HCT116 (cell line): ENCODE measurements at regions not wholly inside any gene's neighbourhood (a gene's known extent, or its start where the extent isn't known, plus 50 kb on each side); places are given as distances from the start of the nearest gene placed in this dataset.

Source experiments
- ATAC-seq: fragments of 200-7000 bp; cut with Tn5 transposase; 2 replicates; pipeline ENCODE4 v1.9.1; 2020; ENCODE audit warnings: mild to moderate bottlenecking, moderate library complexity
- BruUV-seq: library from RNA; stranded (reverse); fragments of 400-500 nt; replicated peaks from 2 replicates; lab custom pipeline; 2021; lab: Mats Ljungman, UMichigan
- CTCF ChIA-PET: fragments of 300-600 bp; sonication (Branson Sonifier 250); formaldehyde crosslinking; loops from one replicate; lab custom pipeline; 2021; ENCODE audit warnings: antibody characterized with exemption; lab: Charles Lee
- POLR2A ChIA-PET: fragments of 300-600, 350-600 bp; sonication (Branson Sonifier 250); formaldehyde crosslinking; loops from one replicate; lab custom pipeline; 2021; ENCODE audit warnings: antibody characterized with exemption; lab: Charles Lee
- RAD21 ChIA-PET, 2 experiments: fragments of 300-600 bp; sonication (Branson Sonifier 250); formaldehyde crosslinking; loops; one replicate each; lab custom pipeline; 2023; ENCODE audit warnings: low total read pairs in 2 of 2; ENCODE audit not compliant: uncharacterized antibody in 2 of 2, unreplicated experiment in 2 of 2, low non-redundant PET in 1 of 2; lab: Charles Lee
- DNase-seq: peaks from one replicate; pipeline ENCODE4 v3.0.0-alpha.2; 2010; ENCODE audit warnings: low read depth, low spot score
- H2AFZ ChIP-seq: fragments of 200-600 bp; shearing (Covaris generic), sonication (generic); 2 replicates; pipeline ENCODE4 v1.6.1; 2017; ENCODE audit warnings: low read depth, mixed run types, mixed read lengths, antibody characterized with exemption, low read length; ENCODE audit not compliant: poor library complexity, severe bottlenecking
- H3K27ac ChIP-seq: 2 replicates; pipeline ENCODE4 v1.5.1; 2012; ENCODE audit warnings: low read depth, low read length
- H3K27me3 ChIP-seq: fragments of 200-600 bp; sonication (generic); 2 replicates; pipeline ENCODE4 v1.6.1; 2016; ENCODE audit warnings: mixed run types, low read length, mixed read lengths; ENCODE audit not compliant: insufficient read depth
- H3K36me3 ChIP-seq, 2 experiments: fragments of 200-500 bp in 1 of 2; fragments of 200-600 bp in 1 of 2; sonication (Bioruptor generic) in 1 of 2; sonication (generic) in 1 of 2; 2 replicates each; pipeline versions ENCODE4 v1.5.1 to v1.6.1; 2014 to 2016; ENCODE audit warnings: low read length in 2 of 2, inconsistent platforms in 1 of 2, mixed read lengths in 1 of 2, mixed run types in 1 of 2; ENCODE audit not compliant: insufficient read depth in 2 of 2, control insufficient read depth in 1 of 2
- H3K4me1 ChIP-seq, 2 experiments: fragments of 200-600 bp in 1 of 2; sonication (generic) in 1 of 2; 2 replicates each; pipeline versions ENCODE4 v1.5.1 to v1.6.1; 2012 to 2017; ENCODE audit warnings: low read length in 2 of 2, inconsistent platforms in 1 of 2, mild to moderate bottlenecking in 1 of 2, mixed read lengths in 1 of 2, mixed run types in 1 of 2, moderate library complexity in 1 of 2; ENCODE audit not compliant: insufficient read depth in 2 of 2, control insufficient read depth in 1 of 2
- H3K4me2 ChIP-seq: fragments of 200-600 bp; sonication (generic); 2 replicates; pipeline ENCODE4 v1.6.1; 2017; ENCODE audit warnings: mixed run types, low read length, mixed read lengths
- H3K4me3 ChIP-seq, 2 experiments: fragments of 200-600 bp in 1 of 2; sonication (generic) in 1 of 2; replicated peaks in 1 of 2; 2 replicates each; pipeline ENCODE4 v1.5.1; 2011 to 2016; ENCODE audit warnings: low read length in 2 of 2, control low read depth in 1 of 2, low read depth in 1 of 2, mild to moderate bottlenecking in 1 of 2, mixed read lengths in 1 of 2, mixed run types in 1 of 2
- H3K79me2 ChIP-seq: fragments of 200-600 bp; sonication (generic); 2 replicates; pipeline ENCODE4 v1.6.1; 2017; ENCODE audit warnings: mild to moderate bottlenecking, mixed run types, low read length, moderate library complexity, mixed read lengths; ENCODE audit not compliant: insufficient read depth
- H3K9ac ChIP-seq: fragments of 200-600 bp; sonication (generic); 2 replicates; pipeline ENCODE4 v1.6.1; 2016; ENCODE audit warnings: low read length, mixed read lengths
- H3K9me2 ChIP-seq: fragments of 200-600 bp; sonication (generic), shearing (Covaris generic); 2 replicates; pipeline ENCODE4 v1.6.1; 2017; ENCODE audit warnings: mixed run types, mild to moderate bottlenecking, moderate library complexity; ENCODE audit not compliant: insufficient read depth
- H3K9me3 ChIP-seq, 2 experiments: fragments of 200-500 bp in 1 of 2; fragments of 200-600 bp in 1 of 2; sonication (Bioruptor generic) in 1 of 2; sonication (generic) in 1 of 2; 2 replicates each; pipeline ENCODE4 v1.6.1; 2014 to 2017; ENCODE audit warnings: low read length in 2 of 2, mixed read lengths in 2 of 2, inconsistent platforms in 1 of 2, low read depth in 1 of 2, mild to moderate bottlenecking in 1 of 2, mixed run types in 1 of 2, moderate library complexity in 1 of 2; ENCODE audit not compliant: control insufficient read depth in 1 of 2, insufficient read depth in 1 of 2
- H4K20me1 ChIP-seq: fragments of 200-600 bp; sonication (generic), shearing (Covaris generic); 2 replicates; pipeline ENCODE4 v1.6.1; 2017; ENCODE audit warnings: mixed run types, mild to moderate bottlenecking, moderate library complexity; ENCODE audit not compliant: insufficient read depth
- ATF3 ChIP-seq: IDR thresholded peaks from 2 replicates; pipeline ENCODE4 v1.6.1; 2012
- CBX3 ChIP-seq: IDR thresholded peaks from 2 replicates; pipeline ENCODE4 v1.6.1; 2012; ENCODE audit warnings: low read depth
- CTCF ChIP-seq, 3 experiments: fragments of 200-600 bp in 1 of 3; sonication (generic) in 1 of 3; IDR thresholded peaks in 2 of 3; conservative IDR thresholded peaks in 1 of 3; 2 replicates each; pipeline ENCODE4 v1.5.1; 2012 to 2017; ENCODE audit warnings: low read depth in 2 of 3, low read length in 2 of 3, antibody characterized with exemption in 1 of 3, borderline replicate concordance in 1 of 3, control low read depth in 1 of 3, mild to moderate bottlenecking in 1 of 3, mixed read lengths in 1 of 3, mixed run types in 1 of 3, moderate library complexity in 1 of 3; ENCODE audit not compliant: insufficient read depth in 1 of 3
- EGR1 ChIP-seq: IDR thresholded peaks from 2 replicates; pipeline ENCODE4 v1.6.1; 2012; ENCODE audit warnings: low read depth
- EZH2 ChIP-seq: fragments of 200-600 bp; sonication (generic); IDR thresholded peaks from 2 replicates; pipeline ENCODE4 v1.6.1; 2017; ENCODE audit warnings: antibody characterized with exemption, mixed run types
- EZH2phosphoT487 ChIP-seq: fragments of 200-600 bp; IDR thresholded peaks from 2 replicates; pipeline ENCODE4 v1.6.1; 2018; ENCODE audit warnings: antibody characterized with exemption, borderline replicate concordance
- FOSL1 ChIP-seq: IDR thresholded peaks from 2 replicates; pipeline ENCODE4 v1.6.1; 2012; ENCODE audit warnings: low read depth
- JUND ChIP-seq: IDR thresholded peaks from 2 replicates; pipeline ENCODE4 v1.6.1; 2012
- MAX ChIP-seq: IDR thresholded peaks from 2 replicates; pipeline ENCODE4 v1.6.1; 2012
- REST ChIP-seq: IDR thresholded peaks from 2 replicates; pipeline ENCODE4 v1.6.1; 2012; ENCODE audit warnings: low read depth
- SIN3A ChIP-seq: IDR thresholded peaks from 2 replicates; pipeline ENCODE4 v1.6.1; 2012; ENCODE audit warnings: low read depth
- TCF7L2 ChIP-seq: IDR thresholded peaks from 2 replicates; pipeline ENCODE4 v1.7.0; 2011; ENCODE audit warnings: borderline replicate concordance, inconsistent platforms; ENCODE audit not compliant: insufficient read depth, insufficient read length; ENCODE audit errors: extremely low read depth
- YY1 ChIP-seq: IDR thresholded peaks from 2 replicates; pipeline ENCODE4 v1.6.1; 2011; ENCODE audit warnings: low read length, low read depth, moderate library complexity, mild to moderate bottlenecking; ENCODE audit not compliant: insufficient replicate concordance; ENCODE audit errors: extremely low read depth
- ZBTB33 ChIP-seq: IDR thresholded peaks from 2 replicates; pipeline ENCODE4 v1.6.1; 2011; ENCODE audit warnings: mild to moderate bottlenecking, low read length, moderate library complexity; ENCODE audit not compliant: insufficient replicate concordance; ENCODE audit errors: extremely low read depth
- ZFX ChIP-seq: fragments of 450-650 bp; IDR thresholded peaks from 2 replicates; pipeline ENCODE4 v1.6.1; 2017
- ZNF274 ChIP-seq: fragments of 200-500 bp; sonication (Bioruptor generic); IDR thresholded peaks from 2 replicates; pipeline ENCODE4 v1.6.1; 2014; ENCODE audit warnings: mild to moderate bottlenecking, low read depth, low read length, inconsistent platforms
- intact Hi-C: fragments of 100-400 bp; cut with micrococcal nuclease; formaldehyde crosslinking; loops from 2 replicates; pipeline ENCODE4 v1.10.0; 2022

GRCh38 chr3:71928212-71928611, 143.3 kb upstream of the PROK2 start:
- ATAC-seq (no peak), DNase-seq (no peak)
- H3K9me3 ChIP-seq = no peaks in the 10 kb centered on the region
- no peak overlapping the region for H2AFZ ChIP-seq
- no peaks in the 10 kb centered on the region for H3K9me2 ChIP-seq
- ChIA-PET RAD21 (no interaction called here), POLR2A (no interaction called here)
- TF ChIP-seq EZH2phosphoT487 = no peak
- TF ChIP-seq CBX3 = no peak
- TF ChIP-seq EGR1 = no peak
- TF ChIP-seq ZFX = no peak
- TF ChIP-seq JUND = no peak
- no peak for TF ChIP-seq ATF3
- no peak for TF ChIP-seq YY1
- TF ChIP-seq ZNF274 = no peak
- no peak for TF ChIP-seq ZBTB33
- TF ChIP-seq REST = no peak
- no peak for TF ChIP-seq MAX
- TF ChIP-seq SIN3A = no peak
- no peak for TF ChIP-seq EZH2
- TF ChIP-seq CTCF (IDR thresholded peaks at IDR 0.05 in 2 of 3, conservative IDR thresholded peaks at IDR 0.05 in 1 of 3; ENCODE audit: borderline replicate concordance in 1 of 3, insufficient read depth in 1 of 3, low read depth in 2 of 3, low read length in 2 of 3) = no peak
- no peak for TF ChIP-seq FOSL1
- TF ChIP-seq TCF7L2 = no peak
- TF ChIP-seq, all 23 proteins: peak for 0
- no TSS peak for BruUV-seq
- no peaks in the 10 kb centered on the region for H3K79me2 ChIP-seq
- CTCF ChIA-PET = no interaction called here
- H3K4me2 ChIP-seq = no peak overlapping the region
- no peak overlapping the region for H3K4me3 ChIP-seq
- H3K27ac ChIP-seq = no peak overlapping the region
- H3K36me3 ChIP-seq = no peaks in the 10 kb centered on the region
- H3K4me1 ChIP-seq = 0 out of 4 replicates have a peak, but pooled peaks cover 0 to 3% of the 10 kb centered on the region in 2 experiments
- no peak overlapping the region for H3K9ac ChIP-seq
- H3K27me3 ChIP-seq = no peaks in the 10 kb centered on the region
- no peaks in the 10 kb centered on the region for H4K20me1 ChIP-seq
- intact Hi-C loops = loop anchor here (10.0 kb wide), 1 partner anchor 213 kb away; no protein-coding TSS in a partner anchor
